ENCODE measurements at regions not wholly inside any gene's neighbourhood (a gene's known extent, or its start where the extent isn't known, plus 50 kb on each side); places are given as distances from the start of the nearest gene placed in this dataset.

GRCh38 chr3:43953814-43954692, 263.3 kb downstream of the ABHD5 start:
- peak; percentile 44 for DNase-seq

DNA sequence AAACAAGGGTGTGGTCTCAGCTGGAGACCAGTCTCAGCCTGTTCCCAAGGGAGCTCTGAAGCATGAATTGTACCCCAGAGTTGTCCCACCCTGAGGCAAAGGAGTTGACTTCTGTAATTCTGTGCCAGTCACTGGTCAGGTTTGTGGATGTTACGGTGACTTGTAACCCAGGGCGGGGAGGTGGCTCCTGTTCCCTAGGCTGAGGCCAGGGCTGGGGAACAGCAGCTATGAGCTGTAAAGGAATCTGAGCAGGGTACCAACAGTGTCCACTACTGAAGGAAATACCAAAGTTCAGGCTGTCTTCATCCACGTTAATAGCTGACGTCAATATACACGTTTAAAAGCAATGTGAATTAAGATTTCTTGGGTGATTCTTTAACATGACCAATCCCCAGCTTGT, 266.2 kb downstream of the ABHD5 start:
- DNase-seq: no peak

- no peak for DNase-seq
Observed at GRCh38 chr3:43957553-43957952, 266.8 kb downstream of the ABHD5 start.

DNA sequence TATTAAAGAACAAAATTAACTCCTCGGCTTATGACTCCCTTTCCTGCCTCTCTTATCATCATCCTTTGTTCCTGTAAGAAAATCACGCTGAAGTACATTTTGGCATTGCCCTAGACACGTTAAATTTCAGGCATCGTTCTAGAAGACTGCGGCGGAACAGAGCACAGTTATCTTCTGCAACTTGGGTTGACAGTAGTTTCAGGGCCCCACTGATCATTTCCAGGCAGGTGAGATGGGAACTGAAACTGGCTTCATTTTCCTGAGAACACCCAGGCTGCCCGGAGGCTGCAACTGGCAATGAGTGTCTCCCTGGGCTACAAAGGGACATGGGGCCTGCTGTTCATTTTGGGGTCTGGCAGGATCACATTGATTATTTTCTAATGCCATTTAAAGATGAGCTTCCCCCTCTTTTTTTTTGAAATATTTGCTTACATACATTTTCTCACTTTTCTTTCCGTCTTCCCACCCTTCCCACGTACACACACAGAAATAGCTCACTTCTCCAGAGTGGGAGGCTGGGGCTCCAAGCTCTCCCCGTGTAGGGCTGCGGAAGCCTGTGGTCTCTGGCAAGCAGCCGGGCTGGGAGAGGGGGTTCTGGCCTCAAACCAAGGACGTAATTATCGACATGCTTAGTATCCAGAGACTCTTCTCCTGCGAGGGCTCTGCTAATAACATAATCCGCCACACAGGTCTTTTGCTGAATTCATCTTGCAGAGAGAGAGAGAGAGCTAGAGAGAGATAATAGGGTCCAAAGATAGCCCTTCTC, 267.4 kb downstream of the ABHD5 start:
- peak; percentile 7 for DNase-seq

GRCh38 chr3:43958973-43959372, 268.2 kb downstream of the ABHD5 start:
- no peak for DNase-seq

DNA sequence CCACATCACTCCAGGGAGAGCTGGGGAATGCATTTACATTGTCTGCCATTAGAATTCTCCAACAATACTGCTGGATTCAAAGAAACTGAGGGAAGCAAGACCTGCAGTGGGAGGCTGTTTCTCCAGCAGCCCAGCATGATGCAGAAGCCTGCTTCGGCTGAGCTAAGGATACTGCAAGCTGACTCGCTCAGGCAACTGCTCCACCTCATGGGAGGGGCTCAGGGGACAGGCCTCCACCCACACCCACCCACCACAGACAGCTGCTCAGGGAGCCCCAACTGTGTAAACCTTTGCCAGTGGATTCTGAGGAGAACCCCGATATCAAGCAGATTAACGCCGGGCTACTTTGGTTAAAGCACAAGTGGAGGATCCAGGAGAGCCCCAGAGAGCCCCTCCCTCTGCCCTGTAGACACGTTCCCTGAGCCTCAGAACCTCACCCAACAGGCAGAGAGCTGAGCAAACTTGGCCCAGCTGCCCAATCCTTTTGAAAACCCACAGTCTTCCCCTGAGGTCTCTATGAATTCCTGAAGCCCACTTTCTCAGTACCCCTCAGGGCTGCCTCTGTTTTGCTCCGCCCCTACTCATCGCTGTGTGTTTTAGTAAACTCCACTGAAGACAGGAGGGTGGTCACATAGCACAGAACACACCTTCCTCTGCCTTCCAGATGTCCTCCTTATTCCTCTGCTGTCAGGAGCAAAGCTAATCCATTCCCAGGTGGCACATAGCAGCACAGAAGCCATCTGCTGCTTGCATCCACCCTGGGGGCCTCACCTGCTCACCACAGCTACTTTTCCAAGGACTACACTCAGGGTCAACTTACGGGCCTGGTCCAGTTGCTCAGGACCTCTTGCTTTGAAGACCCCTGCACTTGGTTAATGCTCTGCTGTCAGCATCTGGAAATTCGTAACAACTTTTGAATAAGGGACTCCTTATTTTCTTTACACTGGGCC, 269.0 kb downstream of the ABHD5 start:
- peak; percentile 2 for DNase-seq

DNA sequence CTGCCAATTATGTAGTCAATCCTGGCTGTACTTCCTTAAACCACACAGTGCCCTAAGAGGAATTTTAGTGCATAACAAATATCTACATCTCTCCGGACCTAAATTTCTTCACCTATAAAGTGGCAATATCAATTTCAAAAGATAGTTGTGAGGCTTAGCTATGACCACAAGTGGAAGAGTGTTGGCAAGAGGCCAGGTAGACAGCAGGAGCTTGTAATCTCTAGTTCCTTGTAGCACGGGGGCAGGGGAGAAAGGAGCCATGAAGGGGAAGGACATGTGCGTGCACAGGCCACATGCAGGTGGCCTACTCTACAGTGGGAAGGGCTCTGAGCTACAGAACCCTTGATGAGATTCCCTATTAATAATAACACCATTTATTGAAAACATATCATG, 269.7 kb downstream of the ABHD5 start:
- DNase-seq: peak; percentile 29

DNA sequence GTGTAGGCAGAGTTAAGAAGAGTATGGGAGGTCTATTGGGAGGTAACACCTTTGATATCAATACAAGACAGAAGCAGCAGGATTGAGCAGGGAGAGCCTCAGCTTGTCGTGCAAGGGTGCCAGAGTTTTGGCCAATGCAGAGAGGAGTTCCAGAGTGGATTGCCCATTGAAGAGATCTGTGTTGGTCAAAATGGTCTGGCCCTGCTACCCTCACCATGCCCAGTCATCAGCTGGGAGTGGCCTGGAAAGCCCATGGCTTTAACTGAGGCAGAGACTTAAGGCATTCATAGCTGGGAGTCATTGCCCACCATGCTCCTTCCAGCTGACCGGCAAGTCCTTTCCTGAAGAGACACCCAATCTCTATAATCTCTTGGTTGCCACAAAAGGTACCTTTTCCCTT, 271.3 kb downstream of the ABHD5 start:
- DNase-seq: no peak

- DNase-seq: no peak
Observed at GRCh38 chr3:43963208-43963607, 272.5 kb downstream of the ABHD5 start.

- no peak for DNase-seq
Observed at GRCh38 chr3:43964640-43965039, 273.9 kb downstream of the ABHD5 start.

DNA sequence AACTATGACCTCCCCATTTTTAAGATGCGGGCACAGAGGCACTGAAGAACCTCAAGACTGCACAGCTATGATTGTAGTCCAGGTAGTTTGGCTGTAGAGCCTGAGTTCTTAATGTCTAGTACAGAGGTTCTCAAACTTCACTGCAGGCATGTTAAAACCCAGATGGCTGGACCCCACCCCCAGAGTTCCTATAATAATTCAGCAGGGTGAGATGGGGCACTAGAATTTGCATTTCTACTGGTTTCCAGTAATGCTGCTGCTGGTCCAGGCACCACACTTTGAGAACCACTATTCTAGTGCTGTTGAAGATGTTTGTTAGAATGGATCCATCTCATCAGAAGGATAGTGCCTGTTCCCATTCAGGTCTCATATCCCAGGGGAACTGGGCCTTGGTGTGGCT, 274.9 kb downstream of the ABHD5 start:
- no peak for DNase-seq

DNA sequence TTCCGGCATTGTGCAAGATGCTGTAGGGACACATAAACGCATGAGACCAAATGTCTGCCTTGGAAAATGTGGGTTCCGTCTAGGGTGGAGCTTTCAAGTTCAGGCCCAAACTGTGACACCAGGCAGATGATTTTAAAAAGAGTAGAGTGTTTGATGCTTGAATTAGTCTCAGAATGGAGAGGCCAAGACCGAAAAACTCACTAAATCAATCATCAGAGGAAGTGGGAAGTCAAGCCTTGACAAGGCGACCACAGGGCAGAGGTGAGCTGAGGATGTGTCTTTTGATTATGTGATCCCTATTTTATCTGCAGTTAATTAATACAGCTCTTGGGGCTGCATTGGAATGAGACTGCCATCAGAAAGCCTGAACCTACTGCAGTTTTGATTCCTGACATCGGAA, 275.4 kb downstream of the ABHD5 start:
- no peak for DNase-seq

DNA sequence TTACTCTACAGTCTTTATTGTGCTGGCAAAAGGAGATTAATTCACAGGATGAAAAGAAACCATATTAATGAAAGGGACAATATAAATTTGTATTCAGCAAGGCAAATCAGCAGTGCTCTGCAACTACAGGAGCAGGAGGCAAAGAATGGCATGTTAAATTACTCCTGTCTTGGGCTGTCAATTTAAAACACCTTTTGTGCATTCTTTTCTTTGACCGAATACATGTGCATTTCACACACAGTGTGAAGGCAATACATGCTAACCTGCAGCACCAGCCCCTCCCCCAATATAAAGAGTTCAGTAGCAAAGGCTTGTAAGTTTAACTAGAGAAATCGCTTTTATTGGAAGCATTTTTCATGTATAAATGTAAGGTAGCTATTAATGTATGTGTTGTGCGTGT, 275.2 kb upstream of the TOPAZ1 start:
- DNase-seq: no peak

- DNase-seq: no peak
Observed at GRCh38 chr3:43968465-43968864, 273.2 kb upstream of the TOPAZ1 start.

GRCh38 chr3:43969944-43970343, 271.7 kb upstream of the TOPAZ1 start:
- no peak for DNase-seq

- DNase-seq: no peak
Observed at GRCh38 chr3:43970351-43970750, 271.3 kb upstream of the TOPAZ1 start.

DNA sequence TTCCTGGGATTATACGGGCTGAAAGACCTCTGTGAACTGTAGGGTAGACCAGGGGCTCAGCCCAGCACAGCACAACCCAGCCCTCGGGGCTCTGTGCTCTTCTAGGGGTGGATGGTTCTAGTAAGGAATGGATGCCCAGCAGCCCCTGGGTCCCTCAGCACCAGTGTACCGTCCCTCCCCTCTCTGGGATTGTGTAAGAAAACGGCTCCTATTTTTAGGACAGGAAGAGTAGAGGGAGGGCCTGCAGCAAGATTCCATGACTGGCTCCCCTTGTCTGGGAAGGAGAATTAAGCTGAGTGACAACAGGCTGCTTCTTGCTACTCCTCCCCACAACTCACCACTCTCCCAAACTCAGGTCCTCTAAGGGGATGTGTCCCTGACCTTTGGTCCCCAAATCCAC, 270.8 kb upstream of the TOPAZ1 start:
- no peak for DNase-seq

DNA sequence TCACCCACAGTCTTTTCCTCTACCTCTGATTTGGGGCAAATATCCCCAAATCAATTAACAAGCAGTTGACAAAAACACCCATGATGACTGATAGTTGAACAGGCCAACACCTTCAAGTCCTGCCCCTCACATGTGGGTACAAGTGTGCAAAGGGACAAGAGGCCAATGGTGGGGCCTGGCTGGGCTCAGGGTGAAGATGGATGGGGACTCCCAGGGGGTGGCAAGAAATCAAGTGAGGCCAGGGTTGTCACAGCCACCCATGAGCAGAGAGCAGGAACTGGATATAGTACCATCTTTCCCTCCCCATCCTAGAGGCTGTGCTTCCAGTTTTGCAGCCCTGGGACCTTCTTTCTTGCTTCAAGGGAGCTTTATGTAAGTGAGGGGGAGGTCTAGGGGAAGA, 270.2 kb upstream of the TOPAZ1 start:
- no peak for DNase-seq

GRCh38 chr3:43978708-43979107, 263.0 kb upstream of the TOPAZ1 start:
- DNase-seq: no peak

GRCh38 chr3:43979645-43980044, 262.0 kb upstream of the TOPAZ1 start:
- no peak for DNase-seq

DNA sequence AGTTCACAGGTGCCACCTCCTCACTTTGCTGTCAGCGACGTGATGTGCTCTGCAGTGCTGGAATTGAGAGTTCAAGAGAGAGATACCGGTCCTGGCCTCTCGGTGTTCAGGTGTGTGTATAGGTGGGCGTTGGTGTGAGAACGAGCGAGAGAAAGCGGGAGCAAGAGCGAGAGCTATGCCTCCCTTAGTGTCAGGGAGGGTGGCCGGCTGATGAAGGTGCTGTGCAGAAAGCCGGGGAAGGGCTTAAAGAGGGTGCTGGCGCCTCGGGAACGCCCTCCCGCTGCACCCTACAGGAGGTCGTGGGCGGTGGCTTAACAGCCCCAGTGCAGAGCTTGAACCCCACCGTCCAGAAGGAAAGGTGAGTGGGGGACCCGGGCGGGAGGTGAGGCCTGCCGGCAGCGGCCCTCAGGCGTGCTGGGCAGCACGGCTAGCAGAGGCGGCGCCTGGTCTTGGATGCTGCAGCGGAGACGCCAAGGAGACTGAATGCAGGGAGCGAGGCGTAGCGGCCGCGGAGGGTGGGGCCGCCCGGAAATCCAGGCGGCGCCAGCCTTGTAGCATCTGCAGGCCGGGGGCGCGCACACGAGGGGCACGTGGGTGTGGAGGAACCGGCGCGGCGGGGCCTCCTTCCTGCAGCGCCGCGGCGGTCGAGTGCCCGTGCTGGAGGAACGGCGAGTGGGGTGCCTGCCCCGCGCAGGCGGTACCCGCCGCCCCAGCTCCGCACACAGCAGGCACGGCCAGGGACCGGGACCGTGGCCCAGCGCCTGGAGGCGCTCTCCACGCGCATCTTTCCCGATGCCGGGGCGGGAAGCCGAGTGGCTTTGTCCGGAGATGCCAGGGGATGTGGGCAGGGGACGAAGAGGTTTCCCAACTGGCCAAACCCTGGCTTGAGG, 246.8 kb upstream of the TOPAZ1 start:
- DNase-seq: peak; percentile 79
